ENCODE measurements at regions not wholly inside any gene's neighbourhood (a gene's known extent, or its start where the extent isn't known, plus 50 kb on each side); places are given as distances from the start of the nearest gene placed in this dataset.

- no peak for DNase-seq (ENCODE audit: low read depth, low spot score)
Measured at GRCh38 chr14:34023824-34024767, 73.2 kb upstream of the EGLN3 start.

DNA sequence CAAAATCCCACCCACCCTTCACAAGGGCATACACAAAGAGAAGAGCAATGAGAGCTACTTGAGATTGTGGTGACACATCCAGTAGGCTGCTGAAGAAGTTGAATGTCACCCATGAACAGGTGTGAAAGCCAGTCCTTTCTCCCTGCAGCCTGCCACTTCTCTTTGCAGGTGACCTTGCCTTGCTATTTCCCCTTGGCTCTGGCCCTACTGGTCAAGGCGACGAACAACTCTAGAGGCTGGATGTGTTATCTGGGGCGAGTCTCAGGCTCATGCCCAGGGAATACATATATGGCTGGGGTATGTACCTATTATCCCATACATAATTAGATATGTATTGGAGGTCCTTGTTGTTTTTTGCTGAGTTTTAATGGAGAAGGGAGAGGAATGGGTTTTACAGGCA lies 70.2 kb upstream of the EGLN3 start:
- DNase-seq (ENCODE audit: low read depth, low spot score) = no peak

DNA sequence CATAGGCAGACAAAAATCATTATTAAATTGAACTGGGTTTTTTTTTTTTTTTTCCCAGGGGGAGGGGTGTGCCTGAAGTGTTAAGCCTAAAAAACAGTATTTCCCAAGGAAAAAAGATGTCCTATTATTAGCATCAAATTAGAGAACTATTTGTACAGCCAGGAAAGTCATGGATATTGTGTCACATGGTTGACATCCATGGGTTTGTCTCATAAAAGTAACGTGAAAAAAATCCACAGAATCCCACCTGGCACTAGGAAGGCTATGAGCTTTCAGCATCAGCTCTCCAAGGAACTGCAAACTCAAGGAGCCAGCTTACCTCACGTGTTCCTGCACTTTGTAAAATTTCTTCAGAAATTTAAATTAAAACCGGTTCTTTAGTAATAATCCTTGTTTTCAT lies 69.1 kb upstream of the EGLN3 start:
- DNase-seq (ENCODE audit: low read depth, low spot score) = no peak

DNA sequence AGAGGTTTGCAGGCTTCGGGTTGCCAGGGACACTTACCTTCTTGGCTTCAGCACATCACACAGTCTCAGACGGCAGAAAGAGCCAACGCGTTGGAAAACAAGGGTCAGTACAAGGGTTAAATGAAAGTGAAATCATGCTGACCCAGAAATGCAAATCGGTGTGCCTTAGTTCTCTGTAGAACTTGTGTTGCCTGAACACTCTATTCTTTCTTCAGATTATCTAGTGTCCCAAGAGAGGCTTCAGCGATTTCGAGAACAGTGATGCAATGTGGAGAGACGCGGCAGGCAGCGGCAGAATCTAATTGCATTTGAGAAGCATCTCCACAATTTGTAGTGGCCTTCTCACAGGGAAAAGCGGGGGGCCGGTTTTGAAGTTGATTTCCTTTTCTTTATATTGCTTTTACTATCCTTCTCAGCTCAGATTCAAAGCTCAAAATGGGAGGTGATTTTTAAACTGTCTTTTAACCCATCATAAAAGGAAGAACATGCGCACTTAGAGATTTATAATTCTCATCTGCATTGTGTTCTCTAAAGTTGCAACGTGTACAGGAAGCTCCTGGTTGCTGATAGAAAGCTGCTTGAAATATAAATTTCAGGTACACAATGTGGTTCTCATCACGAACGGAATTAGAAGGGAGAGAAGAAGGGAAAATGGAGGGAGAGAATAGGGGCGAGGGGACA lies 67.8 kb upstream of the EGLN3 start:
- no peak for DNase-seq (ENCODE audit: low read depth, low spot score)

DNA sequence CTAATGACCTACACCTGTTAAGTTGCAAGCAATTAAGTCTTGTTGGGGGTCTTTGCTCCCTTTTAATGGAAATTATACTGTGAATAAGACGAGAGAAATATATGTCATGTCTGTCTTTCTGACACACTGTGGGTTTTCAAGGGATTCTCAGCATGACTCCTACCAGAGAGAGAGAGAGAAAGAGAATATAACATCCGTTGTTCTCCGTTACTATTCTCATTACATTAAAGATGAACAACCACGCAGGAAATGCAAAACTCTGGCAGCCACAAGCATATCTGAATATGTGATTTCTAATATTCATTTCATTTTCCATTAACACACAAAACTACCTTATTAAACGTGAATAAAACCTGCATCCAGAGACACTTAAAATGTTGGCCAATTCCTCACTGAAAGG lies 67.3 kb upstream of the EGLN3 start:
- no peak for DNase-seq (ENCODE audit: low read depth, low spot score)

- DNase-seq (ENCODE audit: low read depth, low spot score) = no peak
Measured at GRCh38 chr14:34015383-34015782, 64.5 kb upstream of the EGLN3 start.

GRCh38 chr14:34014936-34015335 lies 64.1 kb upstream of the EGLN3 start:
- DNase-seq (ENCODE audit: low read depth, low spot score) = no peak

GRCh38 chr14:34013721-34014060 lies 62.8 kb upstream of the EGLN3 start:
- no peak for DNase-seq (ENCODE audit: low read depth, low spot score)

DNA sequence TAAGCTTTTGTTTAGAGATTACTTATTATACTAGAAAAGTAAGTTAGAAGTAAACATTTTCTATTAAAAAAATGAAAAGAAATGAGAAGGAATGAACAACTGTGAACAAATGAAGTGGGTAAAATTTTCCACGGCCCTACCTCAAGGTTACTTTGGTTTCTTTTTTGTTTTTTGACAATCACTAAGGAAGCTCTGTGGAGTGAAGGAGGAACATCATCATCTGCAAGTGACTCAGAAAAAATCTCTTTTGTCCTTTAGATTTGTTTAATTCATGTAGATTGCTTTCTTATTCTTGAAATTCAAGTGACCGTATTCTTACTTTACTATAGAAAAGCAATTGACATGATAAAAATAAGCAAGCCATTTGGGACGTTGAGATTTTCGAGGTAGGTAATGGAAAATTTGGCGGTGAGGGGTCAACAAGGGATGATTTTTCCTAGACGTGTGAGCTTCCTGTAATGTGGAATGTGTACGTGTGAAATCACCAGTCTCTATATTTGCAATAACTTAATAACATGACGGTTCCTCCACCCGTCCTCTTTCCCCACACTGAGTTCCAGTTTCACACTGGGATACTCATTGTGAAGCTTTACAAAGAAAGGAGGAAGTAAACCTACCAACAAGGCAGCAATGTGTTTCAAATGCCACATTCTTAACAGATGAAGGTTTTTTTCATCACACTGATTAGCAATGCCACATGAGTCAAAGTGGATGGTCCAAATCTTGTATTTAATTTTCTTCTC lies 62.3 kb upstream of the EGLN3 start:
- DNase-seq (ENCODE audit: low read depth, low spot score) = no peak

DNA sequence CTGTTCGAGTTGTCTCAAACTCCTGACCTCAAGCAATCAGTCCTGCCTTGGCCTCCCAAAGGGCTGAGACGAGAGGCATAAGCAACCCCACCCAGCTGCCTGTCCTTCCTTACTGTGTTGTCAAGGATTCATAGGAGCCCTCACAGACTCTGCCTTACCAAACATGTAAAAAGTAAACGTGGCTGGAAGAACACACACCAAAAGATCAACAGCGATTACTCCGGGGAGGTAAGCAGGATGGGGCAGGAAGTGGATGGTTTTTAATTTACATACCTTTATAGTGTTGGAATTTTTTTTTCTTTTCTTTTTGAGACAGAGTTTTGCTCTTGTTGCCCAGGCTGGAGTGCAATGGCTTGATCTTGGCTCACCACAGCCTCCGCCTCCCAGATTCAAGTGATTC lies 61.5 kb upstream of the EGLN3 start:
- DNase-seq (ENCODE audit: low read depth, low spot score) = no peak

GRCh38 chr14:34009956-34010355 lies 59.1 kb upstream of the EGLN3 start:
- no peak for DNase-seq (ENCODE audit: low read depth, low spot score)

DNA sequence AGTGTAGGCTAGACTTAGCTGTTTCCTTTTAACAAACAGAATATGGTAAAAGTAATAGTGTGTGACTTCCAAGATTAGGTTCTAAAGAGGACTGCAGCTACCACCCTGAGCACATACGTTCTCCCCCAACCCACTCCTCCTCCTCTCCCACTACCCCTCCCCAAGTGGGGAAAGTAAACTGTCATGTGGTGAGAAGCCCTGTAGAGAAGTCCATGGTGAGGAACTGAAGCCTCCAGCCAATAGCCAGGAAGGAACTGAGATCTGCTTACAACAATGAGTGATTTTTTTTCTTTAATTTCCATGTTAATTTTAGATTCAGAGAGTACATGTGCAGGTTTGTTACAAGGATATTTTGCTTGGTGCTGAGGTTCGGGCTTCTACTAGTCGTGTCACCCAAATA lies 57.0 kb upstream of the EGLN3 start:
- DNase-seq (ENCODE audit: low read depth, low spot score) = no peak

DNA sequence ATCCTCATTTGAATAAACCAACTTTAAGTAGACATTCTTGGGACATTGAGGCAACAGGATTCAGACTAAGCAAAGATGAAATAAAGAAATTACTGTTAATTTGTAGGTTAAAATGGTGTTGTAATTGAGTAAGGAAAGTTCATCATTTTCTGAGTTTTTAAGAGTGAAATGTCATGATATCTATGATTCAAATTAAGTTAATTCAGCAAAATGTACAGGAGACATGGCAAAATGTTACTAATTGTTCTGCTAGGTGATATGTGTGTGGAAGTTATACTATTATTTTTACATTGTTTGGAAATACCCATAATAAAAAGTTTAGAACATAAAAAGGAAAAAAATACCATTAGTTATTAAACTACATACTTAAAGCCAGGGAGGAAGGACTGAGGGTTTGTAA lies 55.0 kb upstream of the EGLN3 start:
- DNase-seq (ENCODE audit: low read depth, low spot score) = no peak

- DNase-seq (ENCODE audit: low read depth, low spot score) = no peak
Measured at GRCh38 chr14:34004881-34005280, 54.0 kb upstream of the EGLN3 start.

- no peak for DNase-seq (ENCODE audit: low read depth, low spot score)
Measured at GRCh38 chr14:34003691-34004090, 52.8 kb upstream of the EGLN3 start.

GRCh38 chr14:34003082-34003668 lies 52.3 kb upstream of the EGLN3 start:
- no peak for DNase-seq (ENCODE audit: low read depth, low spot score)

Measured in astrocyte of the hippocampus (primary cell).